Thyroid gland (tissue), 4 donors: ENCODE measurements at regions not wholly inside any gene's neighbourhood (a gene's known extent, or its start where the extent isn't known, plus 50 kb on each side); places are given as distances from the start of the nearest gene placed in this dataset.

Experiments
- CTCF ChIP-seq, 6 experiments: fragments of 200-600 bp in 3 of 6; fragments of 450-650 bp in 3 of 6; sonication (generic) in 3 of 6; IDR thresholded peaks; one replicate each; pipeline ENCODE4 v1.5.1; 2016 to 2019; ENCODE audit warnings: antibody characterized with exemption in 6 of 6, mild to moderate bottlenecking in 2 of 6, inconsistent platforms in 1 of 6, moderate library complexity in 1 of 6
- POLR2A ChIP-seq, 2 donors: fragments of 450-650 bp; IDR thresholded peaks; one replicate each; pipeline ENCODE4 v1.6.1; 2017; ENCODE audit warnings: antibody characterized with exemption in 2 of 2, mild to moderate bottlenecking in 2 of 2, moderate library complexity in 1 of 2

- TF ChIP-seq CTCF (IDR thresholded peaks at IDR 0.05) (no peak), POLR2A (IDR thresholded peaks at IDR 0.05) (no peak)
Measured at GRCh38 chr2:222105046-222105445, 193.8 kb downstream of the PAX3 start.
